Smooth muscle cell (in vitro differentiated cells): ENCODE measurements at regions not wholly inside any gene's neighbourhood (a gene's known extent, or its start where the extent isn't known, plus 50 kb on each side); places are given as distances from the start of the nearest gene placed in this dataset.

Experiments used
- DNase-seq: peaks from one replicate; lab custom pipeline; 2025; ENCODE audit not compliant: unreplicated experiment; lab: John Stamatoyannopoulos, UW
- H2AFZ ChIP-seq: fragments of 200-600 bp; sonication (generic); 2 replicates; pipeline ENCODE4 v1.6.0; 2016; ENCODE audit warnings: antibody characterized with exemption, low read depth, mild to moderate bottlenecking
- H3F3A ChIP-seq: fragments of 200-600 bp; sonication (generic); 2 replicates; pipeline ENCODE4 v1.6.0; 2017; ENCODE audit warnings: antibody characterized with exemption, low read depth
- H3K27ac ChIP-seq: fragments of 200-600 bp; sonication (generic); 2 replicates; pipeline ENCODE4 v1.5.1; 2016; ENCODE audit warnings: low read depth, mild to moderate bottlenecking
- H3K27me3 ChIP-seq: fragments of 200-600 bp; sonication (generic); 2 replicates; pipeline ENCODE4 v1.6.1; 2016; ENCODE audit warnings: low read depth, mild to moderate bottlenecking
- H3K36me3 ChIP-seq: fragments of 200-600 bp; sonication (generic); 2 replicates; pipeline ENCODE4 v1.5.1; 2016; ENCODE audit warnings: low read depth
- H3K4me1 ChIP-seq: fragments of 200-600 bp; sonication (generic); 2 replicates; pipeline ENCODE4 v1.5.1; 2016; ENCODE audit warnings: low read depth
- H3K4me2 ChIP-seq: fragments of 200-600 bp; sonication (generic); 2 replicates; pipeline ENCODE4 v1.6.0; 2016; ENCODE audit warnings: mild to moderate bottlenecking
- H3K4me3 ChIP-seq: fragments of 200-600 bp; sonication (generic); 2 replicates; pipeline ENCODE4 v1.5.1; 2016; ENCODE audit warnings: mild to moderate bottlenecking
- H3K79me2 ChIP-seq: fragments of 200-600 bp; sonication (generic); 2 replicates; pipeline ENCODE4 v1.6.0; 2016; ENCODE audit warnings: low read depth, mild to moderate bottlenecking
- H3K9ac ChIP-seq: fragments of 200-600 bp; sonication (generic); 2 replicates; pipeline ENCODE4 v1.6.0; 2016; ENCODE audit warnings: low read depth
- H3K9me3 ChIP-seq: fragments of 200-600 bp; sonication (generic); replicated peaks from 2 replicates; pipeline ENCODE4 v1.5.1; 2016; ENCODE audit warnings: low read depth
- H4K20me1 ChIP-seq: fragments of 200-600 bp; sonication (generic); 2 replicates; pipeline ENCODE4 v1.6.0; 2016; ENCODE audit warnings: low read depth
- WGBS: methylation state at CpG from one replicate; pipeline ENCODE4 v1.1.7; 2016; ENCODE audit warnings: low lambda C conversion rate; 5-methylcytosine and 5-hydroxymethylcytosine counted together
- TF ChIP-seq, protein P1 (sequence below): fragments of 200-600 bp; sonication (generic); IDR thresholded peaks from 2 replicates; pipeline ENCODE4 v1.5.1; 2017; ENCODE audit warnings: borderline replicate concordance, mild to moderate bottlenecking, antibody characterized with exemption; ENCODE audit not compliant: insufficient read depth, poor library complexity, severe bottlenecking

DNA sequence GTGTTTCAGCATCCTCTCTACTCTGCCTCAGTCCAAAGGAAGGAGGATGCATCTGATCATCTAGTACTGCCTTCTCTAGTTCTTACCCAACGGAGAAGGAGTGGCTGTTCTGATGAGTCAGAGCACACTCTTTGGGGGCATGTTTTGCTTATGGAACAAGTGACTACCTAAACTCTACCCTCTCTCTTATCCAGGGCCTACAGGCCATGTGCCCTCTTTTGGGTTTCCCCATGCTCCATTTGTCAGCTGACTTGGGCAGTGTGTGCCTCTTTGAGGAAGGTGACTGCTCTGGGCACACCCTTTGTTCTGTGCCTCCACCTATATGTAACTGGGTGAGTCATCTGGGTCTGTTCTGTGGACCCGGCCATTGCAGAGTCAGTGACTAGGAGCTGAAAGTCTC, 89.6 kb upstream of the BNC2 start:
- WGBS = 77% methylated on average over 2 of the region's 2 CpGs
- no peak overlapping the region for H3K4me3 ChIP-seq
- H2AFZ ChIP-seq = no peak overlapping the region
- H3K27ac ChIP-seq = no peak overlapping the region
- H3K9me3 ChIP-seq = no peaks in the 10 kb centered on the region
- H3K9ac ChIP-seq = no peak overlapping the region
- no peak for DNase-seq
- no peak overlapping the region for H3K4me2 ChIP-seq
- no peaks in the 10 kb centered on the region for H3K36me3 ChIP-seq
- no peaks in the 10 kb centered on the region for H3F3A ChIP-seq
- H3K4me1 ChIP-seq = no peaks in the 10 kb centered on the region
- TF ChIP-seq, protein P1, sequence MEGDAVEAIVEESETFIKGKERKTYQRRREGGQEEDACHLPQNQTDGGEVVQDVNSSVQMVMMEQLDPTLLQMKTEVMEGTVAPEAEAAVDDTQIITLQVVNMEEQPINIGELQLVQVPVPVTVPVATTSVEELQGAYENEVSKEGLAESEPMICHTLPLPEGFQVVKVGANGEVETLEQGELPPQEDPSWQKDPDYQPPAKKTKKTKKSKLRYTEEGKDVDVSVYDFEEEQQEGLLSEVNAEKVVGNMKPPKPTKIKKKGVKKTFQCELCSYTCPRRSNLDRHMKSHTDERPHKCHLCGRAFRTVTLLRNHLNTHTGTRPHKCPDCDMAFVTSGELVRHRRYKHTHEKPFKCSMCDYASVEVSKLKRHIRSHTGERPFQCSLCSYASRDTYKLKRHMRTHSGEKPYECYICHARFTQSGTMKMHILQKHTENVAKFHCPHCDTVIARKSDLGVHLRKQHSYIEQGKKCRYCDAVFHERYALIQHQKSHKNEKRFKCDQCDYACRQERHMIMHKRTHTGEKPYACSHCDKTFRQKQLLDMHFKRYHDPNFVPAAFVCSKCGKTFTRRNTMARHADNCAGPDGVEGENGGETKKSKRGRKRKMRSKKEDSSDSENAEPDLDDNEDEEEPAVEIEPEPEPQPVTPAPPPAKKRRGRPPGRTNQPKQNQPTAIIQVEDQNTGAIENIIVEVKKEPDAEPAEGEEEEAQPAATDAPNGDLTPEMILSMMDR = no peak
- H3K79me2 ChIP-seq = no peaks in the 10 kb centered on the region
- H4K20me1 ChIP-seq = no peaks in the 10 kb centered on the region
- no peaks in the 10 kb centered on the region for H3K27me3 ChIP-seq

DNA sequence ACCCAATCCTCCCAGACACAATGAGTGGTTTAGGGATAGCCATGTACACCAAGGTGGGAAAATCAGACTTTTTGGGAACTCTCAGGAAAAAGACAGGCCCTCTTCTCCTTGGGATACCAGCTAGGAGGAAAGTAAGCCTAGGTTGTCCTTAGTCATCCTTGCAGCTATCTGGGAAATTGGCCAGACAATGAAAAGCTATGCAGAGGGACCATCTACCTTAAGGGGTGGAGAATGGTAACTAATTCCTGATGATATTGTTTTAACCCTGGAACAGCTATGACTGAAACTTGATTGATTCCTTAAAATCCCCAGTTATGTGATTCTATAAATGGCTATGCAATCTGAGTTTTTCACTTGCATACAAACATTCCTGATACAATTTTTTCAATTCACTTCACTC, 88.9 kb upstream of the BNC2 start:
- no peaks in the 10 kb centered on the region for H3K79me2 ChIP-seq
- no peaks in the 10 kb centered on the region for H4K20me1 ChIP-seq
- no peak overlapping the region for H3K4me2 ChIP-seq
- no peaks in the 10 kb centered on the region for H3K4me1 ChIP-seq
- H2AFZ ChIP-seq = no peak overlapping the region
- H3K27me3 ChIP-seq = no peaks in the 10 kb centered on the region
- no peak overlapping the region for H3K27ac ChIP-seq
- H3K9me3 ChIP-seq = no peaks in the 10 kb centered on the region
- H3K4me3 ChIP-seq = no peak overlapping the region
- no peak for DNase-seq
- H3K36me3 ChIP-seq = no peaks in the 10 kb centered on the region
- H3K9ac ChIP-seq = no peak overlapping the region
- TF ChIP-seq, protein P1 = no peak
- H3F3A ChIP-seq = no peaks in the 10 kb centered on the region

DNA sequence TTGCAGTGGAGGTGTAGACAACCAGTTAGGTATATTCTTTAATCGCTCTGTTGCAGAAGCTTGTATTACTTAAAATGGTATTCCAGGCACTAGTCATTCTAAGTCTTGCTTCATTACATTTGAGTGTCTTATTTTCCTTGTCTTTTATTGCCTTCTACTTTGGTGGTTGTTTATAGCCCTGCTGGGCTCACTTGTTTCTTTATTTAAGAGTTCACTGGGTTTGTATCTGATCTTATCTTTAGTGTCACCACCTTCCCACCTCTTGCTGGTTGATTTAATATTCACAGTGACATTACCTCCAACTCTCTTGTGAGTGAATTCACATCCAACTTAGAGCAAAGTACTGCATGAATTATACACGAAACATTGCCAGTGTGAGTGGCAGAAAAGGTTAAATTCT, 83.6 kb upstream of the BNC2 start:
- no peaks in the 10 kb centered on the region for H3K9me3 ChIP-seq
- TF ChIP-seq, protein P1 = no peak
- no peaks in the 10 kb centered on the region for H3K79me2 ChIP-seq
- H3K4me3 ChIP-seq = no peak overlapping the region
- no peak overlapping the region for H2AFZ ChIP-seq
- no peak overlapping the region for H3K27ac ChIP-seq
- no peaks in the 10 kb centered on the region for H4K20me1 ChIP-seq
- H3K36me3 ChIP-seq = no peaks in the 10 kb centered on the region
- DNase-seq = no peak
- H3K4me1 ChIP-seq = no peaks in the 10 kb centered on the region
- H3F3A ChIP-seq = no peaks in the 10 kb centered on the region
- no peaks in the 10 kb centered on the region for H3K27me3 ChIP-seq
- H3K4me2 ChIP-seq = no peak overlapping the region
- 96% methylated on average over 2 of the region's 2 CpGs for WGBS
- H3K9ac ChIP-seq = no peak overlapping the region

DNA sequence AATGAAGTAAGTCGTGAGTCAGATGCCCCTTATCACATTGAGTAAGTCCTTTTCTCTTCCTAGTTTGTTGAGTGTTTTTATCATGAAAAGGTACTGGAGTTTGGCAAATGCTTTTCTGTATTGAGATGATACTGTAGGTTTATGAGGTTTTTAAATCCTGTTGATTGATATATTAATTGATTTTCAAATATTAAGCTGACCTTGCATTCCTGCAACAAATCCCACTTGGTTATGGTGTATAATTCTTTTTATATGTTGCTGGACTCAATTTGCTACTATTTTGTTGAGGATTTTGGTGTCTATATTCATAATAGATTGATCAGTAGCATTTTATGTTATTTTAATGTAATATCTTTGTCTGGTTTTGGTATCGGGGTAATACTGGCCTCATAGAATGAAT, 81.0 kb upstream of the BNC2 start:
- Histone ChIP-seq H3K27me3 (no peaks in the 10 kb centered on the region), H3K9me3 (no peaks in the 10 kb centered on the region), H3K4me1 (no peaks in the 10 kb centered on the region), H2AFZ (no peak overlapping the region), H3K9ac (no peak overlapping the region), H3K4me2 (no peak overlapping the region), H3F3A (no peaks in the 10 kb centered on the region), H4K20me1 (no peaks in the 10 kb centered on the region), H3K79me2 (no peaks in the 10 kb centered on the region), H3K36me3 (no peaks in the 10 kb centered on the region), H3K4me3 (no peak overlapping the region), H3K27ac (no peak overlapping the region)
- WGBS = 93% methylated on average over 2 of the region's 2 CpGs
- TF ChIP-seq, protein P1 = no peak
- no peak for DNase-seq
